NCI-H526 treated with DMSO at 0.1 percent for 48 hours (cell line): ENCODE measurements at regions not wholly inside any gene's neighbourhood (a gene's known extent, or its start where the extent isn't known, plus 50 kb on each side); places are given as distances from the start of the nearest gene placed in this dataset.
"Not testable (repeated sequence)": the region's sequence is repeated elsewhere in the genome, so short reads cannot be mapped to it uniquely, and the experiment has no call there.

ENCODE experiments used
- DNase-seq: peaks from one replicate; lab custom pipeline; 2025; lab: John Stamatoyannopoulos, UW

GRCh38 chr17:52737071-52737470 is 578.6 kb upstream of the CA10 start:
- DNase-seq: no peak

GRCh38 chr17:52732841-52733240 is 574.3 kb upstream of the CA10 start:
- no peak for DNase-seq

GRCh38 chr17:52724578-52724977 is 566.1 kb upstream of the CA10 start:
- DNase-seq: no peak

- no peak for DNase-seq
These were observed 563.4 kb upstream of the CA10 start for GRCh38 chr17:52721910-52722309.

- DNase-seq: no peak
These were observed 551.9 kb upstream of the CA10 start for GRCh38 chr17:52710363-52710901.

- no peak for DNase-seq
These were observed 551.2 kb upstream of the CA10 start for GRCh38 chr17:52709724-52710123.

- no peak for DNase-seq
These were observed 537.8 kb upstream of the CA10 start for GRCh38 chr17:52696362-52696761.

GRCh38 chr17:52686140-52686539 is 527.6 kb upstream of the CA10 start:
- DNase-seq: no peak

- DNase-seq: no peak
These were observed 523.0 kb upstream of the CA10 start for GRCh38 chr17:52681480-52681879.

GRCh38 chr17:52678211-52678610 is 519.7 kb upstream of the CA10 start:
- DNase-seq: no peak

- DNase-seq: no peak
These were observed 516.2 kb upstream of the CA10 start for GRCh38 chr17:52674686-52675085.

GRCh38 chr17:52673791-52674190 is 515.3 kb upstream of the CA10 start:
- DNase-seq: no peak

GRCh38 chr17:52666264-52666663 is 507.8 kb upstream of the CA10 start:
- DNase-seq: no peak

- no peak for DNase-seq
These were observed 502.2 kb upstream of the CA10 start for GRCh38 chr17:52660692-52661091.

- DNase-seq: no peak
These were observed 494.5 kb upstream of the CA10 start for GRCh38 chr17:52653014-52653413.

GRCh38 chr17:52648995-52649394 is 490.5 kb upstream of the CA10 start:
- DNase-seq: no peak

- DNase-seq: no peak
These were observed 488.9 kb upstream of the CA10 start for GRCh38 chr17:52647411-52647810.

GRCh38 chr17:52636443-52636842 is 477.9 kb upstream of the CA10 start:
- DNase-seq: no peak

GRCh38 chr17:52606590-52606989 is 448.1 kb upstream of the CA10 start:
- no peak for DNase-seq

GRCh38 chr17:52606098-52606497 is 447.6 kb upstream of the CA10 start:
- DNase-seq: no peak

GRCh38 chr17:52604105-52604504 is 445.6 kb upstream of the CA10 start:
- no peak for DNase-seq

GRCh38 chr17:52597452-52598215 is 439.1 kb upstream of the CA10 start:
- DNase-seq: not testable (repeated sequence)

- no peak for DNase-seq
These were observed 436.0 kb upstream of the CA10 start for GRCh38 chr17:52594516-52594915.

- DNase-seq: no peak
These were observed 388.5 kb upstream of the CA10 start for GRCh38 chr17:52546990-52547389.
